CD4-positive, alpha-beta T cell (primary cell): ENCODE measurements at regions not wholly inside any gene's neighbourhood (a gene's known extent, or its start where the extent isn't known, plus 50 kb on each side); places are given as distances from the start of the nearest gene placed in this dataset.

Experiments
- ATAC-seq: fragments of 200-7000 bp; cut with Tn5 transposase; one replicate; pipeline ENCODE4 v1.10.0; 2022; ENCODE audit warnings: mild to moderate bottlenecking; ENCODE audit not compliant: poor library complexity
- CTCF ChIA-PET: fragments of 350-600 bp; sonication (Branson Sonifier 250); formaldehyde crosslinking; loops from one replicate; lab custom pipeline; 2021; ENCODE audit warnings: antibody characterized with exemption, inconsistent platforms; lab: Charles Lee
- POLR2A ChIA-PET: fragments of 350-600 bp; sonication (Branson Sonifier 250); formaldehyde crosslinking; loops from one replicate; lab custom pipeline; 2021; ENCODE audit warnings: antibody characterized with exemption, inconsistent platforms; lab: Charles Lee
- DNase-seq, 14 experiments: peaks; one replicate each; pipeline ENCODE4 v3.0.0-alpha.2; 2013 to 2020; ENCODE audit warnings: mixed read lengths in 2 of 14
- H3K27ac ChIP-seq, 2 donors: one replicate each; pipeline versions ENCODE4 v1.5.1 to v1.7.0; 2013; ENCODE audit warnings: low read length in 2 of 2, low read depth in 1 of 2, mild to moderate bottlenecking in 1 of 2
- H3K27me3 ChIP-seq, 2 experiments: 1 replicate in 1 of 2; 2 replicates in 1 of 2; pipeline versions ENCODE4 v1.6.1 to v1.7.0; 2013; ENCODE audit warnings: low read length in 2 of 2, control low read depth in 1 of 2, mild to moderate bottlenecking in 1 of 2, moderate library complexity in 1 of 2; ENCODE audit not compliant: insufficient read depth in 2 of 2, control insufficient read depth in 1 of 2
- H3K36me3 ChIP-seq: one replicate; pipeline ENCODE4 v1.6.1; 2013; ENCODE audit warnings: low read length, control low read depth; ENCODE audit not compliant: insufficient read depth
- H3K4me1 ChIP-seq: one replicate; pipeline ENCODE4 v1.6.1; 2013; ENCODE audit warnings: low read length, control low read depth; ENCODE audit not compliant: insufficient read depth
- H3K4me3 ChIP-seq: one replicate; pipeline ENCODE4 v1.5.1; 2013; ENCODE audit warnings: mild to moderate bottlenecking, low read length, moderate library complexity
- H3K9me3 ChIP-seq, 2 experiments: 1 replicate in 1 of 2; 2 replicates in 1 of 2; pipeline versions ENCODE4 v1.6.1 to v1.7.0; 2013; ENCODE audit warnings: low read length in 2 of 2, mild to moderate bottlenecking in 2 of 2, control low read depth in 1 of 2, moderate library complexity in 1 of 2; ENCODE audit not compliant: control insufficient read depth in 1 of 2, insufficient read depth in 1 of 2
- H3K27ac Mint-ChIP-seq: one replicate; pipeline ENCODE4 v1.8.0; 2020; ENCODE audit warnings: mixed read lengths
- H3K27me3 Mint-ChIP-seq: one replicate; pipeline ENCODE4 v1.8.0; 2021; ENCODE audit warnings: mixed read lengths
- H3K36me3 Mint-ChIP-seq: one replicate; pipeline ENCODE4 v1.8.0; 2021; ENCODE audit warnings: low read depth, mixed read lengths
- H3K4me1 Mint-ChIP-seq: one replicate; pipeline ENCODE4 v1.8.0; 2021; ENCODE audit warnings: low read depth, mixed read lengths
- H3K4me3 Mint-ChIP-seq: one replicate; pipeline ENCODE4 v1.8.0; 2020; ENCODE audit warnings: mild to moderate bottlenecking, mixed read lengths
- H3K9me3 Mint-ChIP-seq: one replicate; pipeline ENCODE4 v1.8.0; 2020; ENCODE audit warnings: mixed read lengths
- intact Hi-C, 2 experiments: fragments of 100-400 bp; cut with DNase I in 1 of 2; cut with micrococcal nuclease in 1 of 2; formaldehyde crosslinking; loops; one replicate each; pipeline versions ENCODE4 v1.15.1 to v1.9.0; 2023 to 2025; cut with DNase I, micrococcal nuclease
- TF ChIP-seq, protein P1 (sequence below): fragments of 200-600 bp; IDR thresholded peaks from one replicate; pipeline ENCODE4 v1.8.0; 2022; ENCODE audit warnings: antibody characterized with exemption, mild to moderate bottlenecking

DNA sequence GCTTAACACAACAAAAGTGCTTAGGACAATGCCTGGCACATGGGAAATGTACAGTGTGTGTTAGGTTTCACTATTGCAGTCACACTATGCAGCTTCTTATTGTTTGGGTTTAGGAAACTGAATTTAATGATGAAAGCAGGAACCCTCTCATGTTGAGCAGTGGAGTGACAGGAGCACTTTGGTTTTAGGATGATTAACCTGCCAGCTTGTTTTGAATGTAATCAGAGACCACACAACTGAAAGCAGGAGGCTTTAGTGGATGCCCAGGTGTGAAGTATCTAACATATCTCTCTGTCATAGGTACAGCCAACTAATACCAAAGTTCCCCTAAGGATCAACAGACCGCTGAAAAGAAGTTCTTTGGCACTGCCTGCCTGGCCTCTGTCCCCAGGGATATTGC, 406.9 kb upstream of the USP24 start:
- Mint-ChIP-seq H3K27ac (no peak overlapping the region), H3K36me3 (no peaks in the 10 kb centered on the region), H3K27me3 (peaks cover 18% of the 10 kb centered on the region), H3K4me3 (no peak overlapping the region), H3K9me3 (no peaks in the 10 kb centered on the region), H3K4me1 (no peaks in the 10 kb centered on the region)
- Histone ChIP-seq H3K36me3 (no peaks in the 10 kb centered on the region), H3K27me3 (no peaks in the 10 kb centered on the region), H3K4me1 (no peaks in the 10 kb centered on the region), H3K27ac (no peak overlapping the region), H3K4me3 (no peak overlapping the region), H3K9me3 (no peaks in the 10 kb centered on the region)
- no peak for DNase-seq
- TF ChIP-seq, protein P1, sequence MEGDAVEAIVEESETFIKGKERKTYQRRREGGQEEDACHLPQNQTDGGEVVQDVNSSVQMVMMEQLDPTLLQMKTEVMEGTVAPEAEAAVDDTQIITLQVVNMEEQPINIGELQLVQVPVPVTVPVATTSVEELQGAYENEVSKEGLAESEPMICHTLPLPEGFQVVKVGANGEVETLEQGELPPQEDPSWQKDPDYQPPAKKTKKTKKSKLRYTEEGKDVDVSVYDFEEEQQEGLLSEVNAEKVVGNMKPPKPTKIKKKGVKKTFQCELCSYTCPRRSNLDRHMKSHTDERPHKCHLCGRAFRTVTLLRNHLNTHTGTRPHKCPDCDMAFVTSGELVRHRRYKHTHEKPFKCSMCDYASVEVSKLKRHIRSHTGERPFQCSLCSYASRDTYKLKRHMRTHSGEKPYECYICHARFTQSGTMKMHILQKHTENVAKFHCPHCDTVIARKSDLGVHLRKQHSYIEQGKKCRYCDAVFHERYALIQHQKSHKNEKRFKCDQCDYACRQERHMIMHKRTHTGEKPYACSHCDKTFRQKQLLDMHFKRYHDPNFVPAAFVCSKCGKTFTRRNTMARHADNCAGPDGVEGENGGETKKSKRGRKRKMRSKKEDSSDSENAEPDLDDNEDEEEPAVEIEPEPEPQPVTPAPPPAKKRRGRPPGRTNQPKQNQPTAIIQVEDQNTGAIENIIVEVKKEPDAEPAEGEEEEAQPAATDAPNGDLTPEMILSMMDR = no peak
- ChIA-PET CTCF (no interaction called here), POLR2A (no interaction called here)
- no peak for ATAC-seq
- intact Hi-C loops = no loop called here

DNA sequence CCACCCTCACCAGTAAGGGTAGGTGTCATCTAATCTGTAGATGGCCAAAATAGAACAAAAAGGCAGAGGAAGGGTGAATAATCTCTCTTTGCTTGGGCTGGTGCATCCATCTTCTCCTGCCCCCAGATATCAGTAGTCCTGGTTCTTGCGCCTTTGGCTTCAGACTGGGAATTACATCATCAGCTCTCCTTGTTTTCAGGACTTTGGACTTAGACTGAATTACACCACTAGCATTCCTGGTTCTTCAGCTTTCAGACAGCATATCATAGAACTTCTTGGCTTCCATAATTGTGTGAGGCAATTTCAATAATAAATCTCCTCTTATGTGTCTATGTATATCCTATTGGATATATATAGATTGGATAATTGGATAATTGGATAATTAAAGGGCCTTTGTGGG, 403.0 kb upstream of the USP24 start:
- H3K4me3 Mint-ChIP-seq = no peak overlapping the region
- ChIA-PET POLR2A (no interaction called here), CTCF (no interaction called here)
- Histone ChIP-seq H3K36me3 (no peaks in the 10 kb centered on the region), H3K27me3 (no peaks in the 10 kb centered on the region), H3K4me1 (no peaks in the 10 kb centered on the region), H3K27ac (no peak overlapping the region), H3K4me3 (no peak overlapping the region), H3K9me3 (no peaks in the 10 kb centered on the region)
- no peaks in the 10 kb centered on the region for H3K9me3 Mint-ChIP-seq
- H3K4me1 Mint-ChIP-seq = no peaks in the 10 kb centered on the region
- DNase-seq = no peak
- H3K27ac Mint-ChIP-seq = no peak overlapping the region
- intact Hi-C loops = no loop called here
- no peaks in the 10 kb centered on the region for H3K36me3 Mint-ChIP-seq
- H3K27me3 Mint-ChIP-seq = peaks cover 17% of the 10 kb centered on the region
- TF ChIP-seq, protein P1 = no peak
- ATAC-seq = no peak

DNA sequence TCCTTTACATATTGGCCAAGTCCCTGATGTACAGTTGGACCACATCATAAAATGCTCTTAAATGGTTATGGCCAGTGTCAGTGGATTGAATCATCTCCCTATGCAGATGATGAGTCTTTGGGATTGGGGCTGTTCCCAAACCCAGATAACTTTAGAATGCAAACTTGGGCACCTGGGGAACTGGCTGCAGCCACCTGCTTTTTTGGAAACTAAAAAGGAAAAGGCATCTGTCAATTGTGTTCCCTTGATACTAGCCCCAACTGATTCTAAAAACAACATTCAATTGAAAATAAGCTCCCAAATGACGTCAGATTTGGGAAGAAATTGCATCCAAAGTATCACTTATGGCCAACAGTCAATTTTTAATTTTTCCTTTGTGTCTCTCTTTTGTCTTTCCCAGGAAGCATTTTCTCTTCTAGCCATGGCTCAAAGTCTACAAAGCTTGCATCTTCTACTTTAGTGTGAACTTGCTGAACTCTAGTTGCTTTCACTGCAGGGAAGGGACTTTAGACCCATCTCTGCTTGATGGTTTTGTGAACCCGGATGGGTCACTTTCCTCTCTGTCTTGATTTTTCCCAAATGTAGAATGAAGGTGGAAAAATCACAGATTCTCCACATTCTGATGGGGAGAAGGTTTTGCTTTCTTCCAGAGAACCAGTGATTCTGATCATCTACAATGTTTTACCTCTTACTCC, 402.3 kb upstream of the USP24 start:
- no peak overlapping the region for H3K4me3 ChIP-seq
- Mint-ChIP-seq H3K36me3 (no peaks in the 10 kb centered on the region), H3K4me1 (no peaks in the 10 kb centered on the region), H3K9me3 (no peaks in the 10 kb centered on the region), H3K4me3 (no peak overlapping the region), H3K27me3 (peaks cover 22% of the 10 kb centered on the region), H3K27ac (no peak overlapping the region)
- POLR2A ChIA-PET = no interaction called here
- CTCF ChIA-PET = no interaction called here
- ATAC-seq (no peak), DNase-seq (no peak)
- intact Hi-C loops = no loop called here
- H3K9me3 ChIP-seq = no peaks in the 10 kb centered on the region
- TF ChIP-seq, protein P1 = no peak
- H3K36me3 ChIP-seq = no peaks in the 10 kb centered on the region
- H3K27ac ChIP-seq = no peak overlapping the region
- no peaks in the 10 kb centered on the region for H3K27me3 ChIP-seq
- no peaks in the 10 kb centered on the region for H3K4me1 ChIP-seq
